HepG2 (cell line): ENCODE measurements at regions not wholly inside any gene's neighbourhood (a gene's known extent, or its start where the extent isn't known, plus 50 kb on each side); places are given as distances from the start of the nearest gene placed in this dataset.

Experiments
- CBX2 ChIP-seq, 2 experiments: fragments of 200-600 bp in 1 of 2; sonication (generic); formaldehyde crosslinking in 1 of 2; IDR thresholded peaks; 2 replicates each; pipeline versions ENCODE4 v1.7.0 to v1.8.1; 2018 to 2022; ENCODE audit warnings: low read depth in 2 of 2, low read length in 1 of 2, mild to moderate bottlenecking in 1 of 2, missing genetic modification reagents in 1 of 2
- EZH2 ChIP-seq: conservative IDR thresholded peaks from 2 replicates; pipeline ENCODE4 v1.6.1; 2012; ENCODE audit warnings: mild to moderate bottlenecking, low read depth, low read length, moderate library complexity
- FOSL2 ChIP-seq: sonication (generic); formaldehyde crosslinking; IDR thresholded peaks from 2 replicates; pipeline ENCODE4 v1.4.0; 2020; ENCODE audit warnings: missing genetic modification reagents
- SP2 ChIP-seq: sonication (generic); formaldehyde crosslinking; IDR thresholded peaks from 2 replicates; pipeline ENCODE4 v1.5.1; 2020; ENCODE audit warnings: mild to moderate bottlenecking, missing genetic modification reagents
- TBP ChIP-seq: sonication (generic); formaldehyde crosslinking; IDR thresholded peaks from 2 replicates; pipeline ENCODE4 v1.5.0; 2020; ENCODE audit warnings: missing genetic modification reagents
- ZNF207 ChIP-seq: fragments of 450-650 bp; IDR thresholded peaks from 2 replicates; pipeline ENCODE4 v1.6.1; 2016; ENCODE audit warnings: antibody characterized with exemption, borderline replicate concordance
- TF ChIP-seq, protein P1 (sequence below): sonication (generic); formaldehyde crosslinking; IDR thresholded peaks from 2 replicates; pipeline ENCODE4 v1.5.0; 2020; ENCODE audit warnings: mild to moderate bottlenecking, missing genetic modification reagents, moderate library complexity

GRCh38 chr12:124404162-124404784 lies 109.4 kb downstream of the RFLNA start:
- TF ChIP-seq CBX2 (IDR thresholded peaks at IDR 0.05; ENCODE audit: low read depth, low read length) = no peak
- no peak for TF ChIP-seq CBX2 (CRISPR knock-in tag; IDR thresholded peaks at IDR 0.05; ENCODE audit: low read depth)
- no peak for TF ChIP-seq FOSL2
- TF ChIP-seq, protein P1, sequence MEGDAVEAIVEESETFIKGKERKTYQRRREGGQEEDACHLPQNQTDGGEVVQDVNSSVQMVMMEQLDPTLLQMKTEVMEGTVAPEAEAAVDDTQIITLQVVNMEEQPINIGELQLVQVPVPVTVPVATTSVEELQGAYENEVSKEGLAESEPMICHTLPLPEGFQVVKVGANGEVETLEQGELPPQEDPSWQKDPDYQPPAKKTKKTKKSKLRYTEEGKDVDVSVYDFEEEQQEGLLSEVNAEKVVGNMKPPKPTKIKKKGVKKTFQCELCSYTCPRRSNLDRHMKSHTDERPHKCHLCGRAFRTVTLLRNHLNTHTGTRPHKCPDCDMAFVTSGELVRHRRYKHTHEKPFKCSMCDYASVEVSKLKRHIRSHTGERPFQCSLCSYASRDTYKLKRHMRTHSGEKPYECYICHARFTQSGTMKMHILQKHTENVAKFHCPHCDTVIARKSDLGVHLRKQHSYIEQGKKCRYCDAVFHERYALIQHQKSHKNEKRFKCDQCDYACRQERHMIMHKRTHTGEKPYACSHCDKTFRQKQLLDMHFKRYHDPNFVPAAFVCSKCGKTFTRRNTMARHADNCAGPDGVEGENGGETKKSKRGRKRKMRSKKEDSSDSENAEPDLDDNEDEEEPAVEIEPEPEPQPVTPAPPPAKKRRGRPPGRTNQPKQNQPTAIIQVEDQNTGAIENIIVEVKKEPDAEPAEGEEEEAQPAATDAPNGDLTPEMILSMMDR = no peak
- no peak for TF ChIP-seq ZNF207
- TF ChIP-seq EZH2 = no peak
- TF ChIP-seq SP2 (CRISPR knock-in tag) = no peak
- no peak for TF ChIP-seq TBP
